SK-N-SH (cell line): ENCODE measurements at regions not wholly inside any gene's neighbourhood (a gene's known extent, or its start where the extent isn't known, plus 50 kb on each side); places are given as distances from the start of the nearest gene placed in this dataset.

ENCODE experiments used
- CTCF ChIA-PET: fragments of 300-600, 350-600 bp; formaldehyde crosslinking; extraction: SDS; loops from one replicate; lab custom pipeline; 2021; lab: Yijun Ruan, JAX
- POLR2A ChIA-PET: fragments of 350-600 bp; sonication (Branson Sonifier 250); formaldehyde crosslinking; extraction: SDS; loops from one replicate; lab custom pipeline; 2020; ENCODE audit warnings: antibody characterized with exemption, inconsistent platforms; lab: Yijun Ruan, JAX
- DNase-seq: peaks from one replicate; pipeline ENCODE4 v3.0.0; 2012
- H2AFZ ChIP-seq: fragments of 200-600 bp; sonication (generic); 2 replicates; pipeline ENCODE4 v1.8.1; 2016; ENCODE audit warnings: antibody characterized with exemption, mild to moderate bottlenecking, low read depth
- H3F3A ChIP-seq: fragments of 200-600 bp; sonication (generic); replicated peaks from 2 replicates; pipeline ENCODE3; 2016; ENCODE audit warnings: antibody characterized with exemption, mild to moderate bottlenecking; ENCODE audit not compliant: insufficient read depth
- H3K27ac ChIP-seq, 2 experiments: fragments of 200-500 bp in 1 of 2; fragments of 200-600 bp in 1 of 2; sonication (Bioruptor generic) in 1 of 2; sonication (generic), shearing (Covaris generic) in 1 of 2; 2 replicates each; pipeline versions ENCODE4 v1.5.1 to v1.6.1; 2014 to 2016; ENCODE audit warnings: low read depth in 2 of 2, inconsistent platforms in 1 of 2, low read length in 1 of 2, mild to moderate bottlenecking in 1 of 2, mixed read lengths in 1 of 2
- H3K27me3 ChIP-seq: fragments of 200-600 bp; sonication (generic), shearing (Covaris generic); 2 replicates; pipeline ENCODE4 v1.6.1; 2016; ENCODE audit warnings: mixed run types; ENCODE audit not compliant: insufficient read depth
- H3K36me3 ChIP-seq, 2 experiments: fragments of 200-500 bp in 1 of 2; fragments of 200-600 bp in 1 of 2; sonication (Bioruptor generic) in 1 of 2; sonication (generic) in 1 of 2; replicated peaks in 1 of 2; 2 replicates each; pipeline versions ENCODE3 to v1.5.1; 2014 to 2016; ENCODE audit warnings: low read length in 1 of 2, mild to moderate bottlenecking in 1 of 2; ENCODE audit not compliant: insufficient read depth in 2 of 2, control insufficient read depth in 1 of 2
- H3K4me1 ChIP-seq, 2 experiments: fragments of 200-500 bp in 1 of 2; fragments of 200-600 bp in 1 of 2; sonication (Bioruptor generic) in 1 of 2; sonication (generic), shearing (Covaris generic) in 1 of 2; 2 replicates each; pipeline versions ENCODE4 v1.5.1 to v1.6.1; 2014 to 2016; ENCODE audit warnings: low read depth in 1 of 2, low read length in 1 of 2, mixed run types in 1 of 2; ENCODE audit not compliant: insufficient read depth in 2 of 2, control insufficient read depth in 1 of 2
- H3K4me2 ChIP-seq: fragments of 200-600 bp; sonication (generic), shearing (Covaris generic); 2 replicates; pipeline ENCODE4 v1.6.1; 2017; ENCODE audit warnings: mixed run types
- H3K4me3 ChIP-seq, 2 experiments: fragments of 200-500 bp in 1 of 2; fragments of 200-600 bp in 1 of 2; sonication (Bioruptor generic) in 1 of 2; sonication (generic), shearing (Covaris generic) in 1 of 2; 2 replicates each; pipeline versions ENCODE4 v1.5.1 to v1.8.1; 2014 to 2016; ENCODE audit warnings: low read depth in 2 of 2, inconsistent platforms in 1 of 2, low read length in 1 of 2, mild to moderate bottlenecking in 1 of 2, mixed read lengths in 1 of 2, moderate library complexity in 1 of 2
- H3K79me2 ChIP-seq: fragments of 200-600 bp; sonication (generic); 2 replicates; pipeline ENCODE4 v1.8.1; 2017; ENCODE audit warnings: mild to moderate bottlenecking; ENCODE audit not compliant: insufficient read depth
- H3K9ac ChIP-seq: fragments of 200-600 bp; sonication (generic); 2 replicates; pipeline ENCODE4 v1.6.1; 2017; ENCODE audit warnings: mixed run types
- H3K9me2 ChIP-seq: fragments of 200-600 bp; sonication (generic); 2 replicates; pipeline ENCODE4 v1.6.1; 2017; ENCODE audit warnings: mixed run types
- H3K9me3 ChIP-seq: fragments of 200-600 bp; sonication (generic); 2 replicates; pipeline ENCODE4 v1.6.1; 2017; ENCODE audit warnings: mixed run types, mild to moderate bottlenecking, moderate library complexity
- H4K20me1 ChIP-seq: fragments of 200-600 bp; sonication (generic); 2 replicates; pipeline ENCODE4 v1.6.1; 2017; ENCODE audit warnings: mild to moderate bottlenecking, mixed run types; ENCODE audit not compliant: insufficient read depth
- FOXM1 ChIP-seq: IDR thresholded peaks from 2 replicates; pipeline ENCODE4 v1.4.0; 2012; ENCODE audit warnings: low read depth, mild to moderate bottlenecking
- MEF2A ChIP-seq: IDR thresholded peaks from 2 replicates; pipeline ENCODE4 v1.4.0; 2012; ENCODE audit warnings: low read depth, borderline replicate concordance
- NRF1 ChIP-seq: IDR thresholded peaks from 2 replicates; pipeline ENCODE4 v1.6.1; 2012; ENCODE audit warnings: low read depth, mild to moderate bottlenecking, low read length
- TCF12 ChIP-seq: IDR thresholded peaks from 2 replicates; pipeline ENCODE4 v1.4.0; 2012
- TEAD4 ChIP-seq: IDR thresholded peaks from 2 replicates; pipeline ENCODE4 v1.4.0; 2012; ENCODE audit warnings: mild to moderate bottlenecking, borderline replicate concordance; ENCODE audit not compliant: insufficient read depth
- WGBS: methylation state at CpG from one replicate; pipeline ENCODE4 v1.1.6; 2017; ENCODE audit warnings: low lambda C conversion rate; 5-methylcytosine and 5-hydroxymethylcytosine counted together
- TF ChIP-seq, protein P1 (sequence below): IDR thresholded peaks from 2 replicates; pipeline ENCODE4 v1.6.1; 2012; ENCODE audit warnings: mild to moderate bottlenecking, low read depth, low read length, moderate library complexity
- TF ChIP-seq, protein P2 (sequence below): IDR thresholded peaks from 2 replicates; pipeline ENCODE4 v1.4.0; 2012; ENCODE audit warnings: low read depth, borderline replicate concordance
- TF ChIP-seq, protein P3 (sequence below): fragments of 150-350 bp; IDR thresholded peaks from 2 replicates; pipeline ENCODE4 v1.6.1; 2016; ENCODE audit warnings: mild to moderate bottlenecking, low read depth, low read length

DNA sequence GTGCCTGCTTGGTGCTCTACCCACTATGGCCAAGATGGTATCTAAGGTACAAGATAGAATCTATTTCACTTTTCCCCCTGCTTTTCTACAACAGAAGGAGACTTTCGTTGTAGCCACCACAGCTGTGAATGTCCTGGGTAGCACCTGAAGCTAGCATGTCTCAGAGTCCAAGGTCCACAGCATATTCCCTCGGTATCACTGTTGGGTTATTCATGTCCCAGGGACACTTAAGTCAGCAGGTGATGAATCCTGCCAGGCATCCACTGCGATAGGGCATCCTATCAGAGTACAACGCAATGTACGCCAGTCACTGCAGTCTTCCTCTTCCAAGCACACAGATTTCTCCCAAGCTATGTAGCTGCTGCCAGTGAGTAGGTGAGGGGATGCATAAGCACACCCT is 129.1 kb upstream of the LINC00305 start:
- no peak overlapping the region for H3K27ac ChIP-seq
- no peak overlapping the region for H3K4me3 ChIP-seq
- H3K4me1 ChIP-seq = no peaks in the 10 kb centered on the region; a peak in 1 of 4 replicates
- H3K9ac ChIP-seq = no peak overlapping the region
- ChIA-PET POLR2A (no interaction called here), CTCF (no interaction called here)
- H3K79me2 ChIP-seq = no peaks in the 10 kb centered on the region
- no peaks in the 10 kb centered on the region for H3K36me3 ChIP-seq
- H2AFZ ChIP-seq = no peak overlapping the region
- no peak overlapping the region for H3K4me2 ChIP-seq
- no peak for TF ChIP-seq TEAD4
- DNase-seq = no peak
- no peaks in the 10 kb centered on the region for H4K20me1 ChIP-seq
- H3K9me2 ChIP-seq = no peaks in the 10 kb centered on the region
- whole genome bisulfite sequencing = 25% methylated on average over 4 of the region's 5 CpGs
- H3K27me3 ChIP-seq = no peaks in the 10 kb centered on the region
- H3K9me3 ChIP-seq = 0 out of 2 replicates have a peak, but pooled peaks cover 3% of the 10 kb centered on the region
- no peaks in the 10 kb centered on the region for H3F3A ChIP-seq

DNA sequence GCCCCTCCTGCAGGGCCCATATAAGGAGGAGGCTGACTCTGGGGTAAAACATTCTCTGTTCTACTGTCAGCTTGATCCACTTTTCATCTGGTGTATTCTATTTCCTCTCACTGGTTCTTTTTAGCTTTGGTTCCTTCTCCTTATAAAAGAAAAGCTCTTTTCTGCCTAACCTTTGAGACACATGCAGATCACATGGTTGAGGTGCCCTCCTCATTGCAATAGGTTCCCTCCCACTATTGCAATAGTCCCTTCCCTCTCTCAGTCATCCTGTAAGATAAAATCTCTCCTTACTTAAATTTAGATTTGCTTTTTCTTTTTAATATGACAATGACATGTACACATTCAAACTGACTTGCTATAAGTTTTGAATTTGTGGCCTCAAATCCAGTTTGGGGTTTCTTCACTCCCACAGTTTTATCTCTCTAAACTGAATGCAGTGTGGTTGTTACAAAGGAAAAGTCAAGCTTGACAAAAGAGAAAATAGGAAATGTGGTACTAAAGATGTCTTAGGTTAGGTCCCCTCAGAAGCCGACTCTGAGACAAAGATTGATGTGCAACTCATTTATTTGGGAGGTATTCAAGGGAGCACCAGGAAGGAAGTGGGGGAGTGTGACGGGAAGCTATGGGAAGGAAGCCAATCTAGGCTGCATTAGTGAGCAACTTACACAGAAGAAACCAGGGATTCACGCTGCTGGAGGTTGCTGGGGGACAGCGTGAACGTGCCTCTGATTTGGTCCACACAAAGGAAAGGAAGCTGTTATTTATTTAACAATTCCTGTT is 127.6 kb upstream of the LINC00305 start:
- no peaks in the 10 kb centered on the region; a peak in 1 of 4 replicates for H3K4me1 ChIP-seq
- ChIA-PET POLR2A (no interaction called here), CTCF (no interaction called here)
- H3K27me3 ChIP-seq = no peaks in the 10 kb centered on the region
- H3K9me2 ChIP-seq = no peaks in the 10 kb centered on the region
- H2AFZ ChIP-seq = no peak overlapping the region
- WGBS = 29% methylated on average over 5 of the region's 5 CpGs
- H3K9me3 ChIP-seq = 0 out of 2 replicates have a peak, but pooled peaks cover 3% of the 10 kb centered on the region
- H3K9ac ChIP-seq = no peak overlapping the region
- no peaks in the 10 kb centered on the region for H3K79me2 ChIP-seq
- H3K36me3 ChIP-seq = no peaks in the 10 kb centered on the region
- no peak for DNase-seq
- no peak overlapping the region for H3K4me2 ChIP-seq
- H3F3A ChIP-seq = no peaks in the 10 kb centered on the region
- no peaks in the 10 kb centered on the region for H4K20me1 ChIP-seq
- TF ChIP-seq TCF12 (no peak), FOXM1 (no peak), NRF1 (no peak)
- TF ChIP-seq, protein P1, sequence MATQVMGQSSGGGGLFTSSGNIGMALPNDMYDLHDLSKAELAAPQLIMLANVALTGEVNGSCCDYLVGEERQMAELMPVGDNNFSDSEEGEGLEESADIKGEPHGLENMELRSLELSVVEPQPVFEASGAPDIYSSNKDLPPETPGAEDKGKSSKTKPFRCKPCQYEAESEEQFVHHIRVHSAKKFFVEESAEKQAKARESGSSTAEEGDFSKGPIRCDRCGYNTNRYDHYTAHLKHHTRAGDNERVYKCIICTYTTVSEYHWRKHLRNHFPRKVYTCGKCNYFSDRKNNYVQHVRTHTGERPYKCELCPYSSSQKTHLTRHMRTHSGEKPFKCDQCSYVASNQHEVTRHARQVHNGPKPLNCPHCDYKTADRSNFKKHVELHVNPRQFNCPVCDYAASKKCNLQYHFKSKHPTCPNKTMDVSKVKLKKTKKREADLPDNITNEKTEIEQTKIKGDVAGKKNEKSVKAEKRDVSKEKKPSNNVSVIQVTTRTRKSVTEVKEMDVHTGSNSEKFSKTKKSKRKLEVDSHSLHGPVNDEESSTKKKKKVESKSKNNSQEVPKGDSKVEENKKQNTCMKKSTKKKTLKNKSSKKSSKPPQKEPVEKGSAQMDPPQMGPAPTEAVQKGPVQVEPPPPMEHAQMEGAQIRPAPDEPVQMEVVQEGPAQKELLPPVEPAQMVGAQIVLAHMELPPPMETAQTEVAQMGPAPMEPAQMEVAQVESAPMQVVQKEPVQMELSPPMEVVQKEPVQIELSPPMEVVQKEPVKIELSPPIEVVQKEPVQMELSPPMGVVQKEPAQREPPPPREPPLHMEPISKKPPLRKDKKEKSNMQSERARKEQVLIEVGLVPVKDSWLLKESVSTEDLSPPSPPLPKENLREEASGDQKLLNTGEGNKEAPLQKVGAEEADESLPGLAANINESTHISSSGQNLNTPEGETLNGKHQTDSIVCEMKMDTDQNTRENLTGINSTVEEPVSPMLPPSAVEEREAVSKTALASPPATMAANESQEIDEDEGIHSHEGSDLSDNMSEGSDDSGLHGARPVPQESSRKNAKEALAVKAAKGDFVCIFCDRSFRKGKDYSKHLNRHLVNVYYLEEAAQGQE = no peak
- H3K4me3 ChIP-seq = no peak overlapping the region
- no peak overlapping the region for H3K27ac ChIP-seq

DNA sequence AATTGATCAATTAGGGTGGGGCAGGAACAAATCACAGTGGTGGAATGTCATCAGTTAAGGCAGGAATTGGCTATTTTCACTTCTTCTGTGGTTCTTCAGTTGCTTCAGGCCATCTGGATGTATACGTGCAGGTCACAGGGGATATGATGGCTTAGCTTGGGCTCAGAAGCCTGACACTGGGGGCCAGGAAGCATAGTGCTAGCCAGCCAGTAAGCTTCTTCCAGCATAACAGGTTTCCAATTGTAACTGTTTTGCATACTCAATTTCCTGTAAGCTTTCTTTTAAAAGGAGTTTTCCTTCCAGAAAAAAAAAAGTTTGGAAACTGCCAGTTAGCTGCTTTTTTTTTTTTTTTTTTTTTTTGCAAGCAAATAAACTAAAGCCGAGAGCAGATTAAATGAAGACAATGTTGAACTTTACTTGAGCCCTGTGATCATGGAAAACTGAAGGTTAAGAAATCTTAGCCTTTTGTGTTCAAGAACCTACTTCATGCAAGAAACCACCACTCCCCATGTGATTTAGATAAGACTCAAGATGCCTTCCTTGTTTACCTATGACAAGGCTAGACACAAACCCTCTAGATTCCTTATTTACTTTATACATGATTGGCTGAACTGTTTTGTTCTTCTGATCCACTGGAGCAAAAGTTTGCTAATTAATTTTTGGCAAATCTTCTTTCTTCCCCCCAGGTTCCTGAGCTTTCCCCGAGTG is 126.9 kb upstream of the LINC00305 start:
- no peaks in the 10 kb centered on the region for H3K27me3 ChIP-seq
- H3K4me1 ChIP-seq = no peaks in the 10 kb centered on the region; a peak in 1 of 4 replicates
- H3K9me2 ChIP-seq = no peaks in the 10 kb centered on the region
- H3K9me3 ChIP-seq = 0 out of 2 replicates have a peak, but pooled peaks cover 3% of the 10 kb centered on the region
- H3K79me2 ChIP-seq = no peaks in the 10 kb centered on the region
- H4K20me1 ChIP-seq = no peaks in the 10 kb centered on the region
- POLR2A ChIA-PET = no interaction called here
- TF ChIP-seq MEF2A = no peak
- TF ChIP-seq, protein P2, sequence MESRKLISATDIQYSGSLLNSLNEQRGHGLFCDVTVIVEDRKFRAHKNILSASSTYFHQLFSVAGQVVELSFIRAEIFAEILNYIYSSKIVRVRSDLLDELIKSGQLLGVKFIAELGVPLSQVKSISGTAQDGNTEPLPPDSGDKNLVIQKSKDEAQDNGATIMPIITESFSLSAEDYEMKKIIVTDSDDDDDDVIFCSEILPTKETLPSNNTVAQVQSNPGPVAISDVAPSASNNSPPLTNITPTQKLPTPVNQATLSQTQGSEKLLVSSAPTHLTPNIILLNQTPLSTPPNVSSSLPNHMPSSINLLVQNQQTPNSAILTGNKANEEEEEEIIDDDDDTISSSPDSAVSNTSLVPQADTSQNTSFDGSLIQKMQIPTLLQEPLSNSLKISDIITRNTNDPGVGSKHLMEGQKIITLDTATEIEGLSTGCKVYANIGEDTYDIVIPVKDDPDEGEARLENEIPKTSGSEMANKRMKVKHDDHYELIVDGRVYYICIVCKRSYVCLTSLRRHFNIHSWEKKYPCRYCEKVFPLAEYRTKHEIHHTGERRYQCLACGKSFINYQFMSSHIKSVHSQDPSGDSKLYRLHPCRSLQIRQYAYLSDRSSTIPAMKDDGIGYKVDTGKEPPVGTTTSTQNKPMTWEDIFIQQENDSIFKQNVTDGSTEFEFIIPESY = no peak
- TF ChIP-seq, protein P3, sequence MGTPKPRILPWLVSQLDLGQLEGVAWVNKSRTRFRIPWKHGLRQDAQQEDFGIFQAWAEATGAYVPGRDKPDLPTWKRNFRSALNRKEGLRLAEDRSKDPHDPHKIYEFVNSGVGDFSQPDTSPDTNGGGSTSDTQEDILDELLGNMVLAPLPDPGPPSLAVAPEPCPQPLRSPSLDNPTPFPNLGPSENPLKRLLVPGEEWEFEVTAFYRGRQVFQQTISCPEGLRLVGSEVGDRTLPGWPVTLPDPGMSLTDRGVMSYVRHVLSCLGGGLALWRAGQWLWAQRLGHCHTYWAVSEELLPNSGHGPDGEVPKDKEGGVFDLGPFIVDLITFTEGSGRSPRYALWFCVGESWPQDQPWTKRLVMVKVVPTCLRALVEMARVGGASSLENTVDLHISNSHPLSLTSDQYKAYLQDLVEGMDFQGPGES = no peak
- TF ChIP-seq, all 33 proteins: peak for 0
- H3K9ac ChIP-seq = no peak overlapping the region
- H3F3A ChIP-seq = no peaks in the 10 kb centered on the region
- WGBS = 31% methylated on average over 3 of the region's 3 CpGs
- no peak for DNase-seq
- CTCF ChIA-PET = no interaction called here
- H3K4me3 ChIP-seq = no peak overlapping the region
- H3K36me3 ChIP-seq = no peaks in the 10 kb centered on the region
- no peak overlapping the region for H3K4me2 ChIP-seq
- H3K27ac ChIP-seq = no peak overlapping the region
- no peak overlapping the region for H2AFZ ChIP-seq
